Mucosa of descending colon (tissue), 3 donors: ENCODE measurements at regions not wholly inside any gene's neighbourhood (a gene's known extent, or its start where the extent isn't known, plus 50 kb on each side); places are given as distances from the start of the nearest gene placed in this dataset.

Experiments used
- ATAC-seq: fragments of 200-7000 bp; cut with Tn5 transposase; one replicate; pipeline ENCODE4 v1.9.1; 2020; ENCODE audit warnings: mild to moderate bottlenecking, moderate library complexity
- DNase-seq, 3 donors: peaks; one replicate each; pipeline ENCODE4 v3.0.0-alpha.2; 2020
- H3K36me3 ChIP-seq: fragments of 200-600 bp; one replicate; pipeline ENCODE4 v1.8.0; 2021; ENCODE audit warnings: low read depth, mild to moderate bottlenecking
- H3K4me1 ChIP-seq: fragments of 200-600 bp; one replicate; pipeline ENCODE4 v1.8.0; 2021; ENCODE audit warnings: low read depth, mild to moderate bottlenecking
- H3K4me3 ChIP-seq: fragments of 200-600 bp; one replicate; pipeline ENCODE4 v1.8.0; 2021; ENCODE audit warnings: mild to moderate bottlenecking
- H3K9me3 ChIP-seq: fragments of 200-600 bp; one replicate; pipeline ENCODE4 v1.8.0; 2021; ENCODE audit warnings: mild to moderate bottlenecking
- CTCF ChIP-seq: fragments of 200-600 bp; IDR thresholded peaks from one replicate; pipeline ENCODE4 v1.8.0; 2022; ENCODE audit warnings: antibody characterized with exemption, mild to moderate bottlenecking
- intact Hi-C, 2 donors: fragments of 100-400 bp; cut with DNase I in 1 of 2; cut with micrococcal nuclease in 1 of 2; formaldehyde crosslinking; loops; one replicate each; pipeline versions ENCODE4 v1.11.0 to v1.11.1; 2022; cut with DNase I, micrococcal nuclease
- donor health status: DM: no; HTN: no; CAD: no; lungs with moderate emphysema.
- donor health status: DM: no; HTN: no; CAD: no.
- donor health status: DM: no; HTN: yes; CAD: no.

- H3K36me3 ChIP-seq, result no peaks in the 10 kb centered on the region
- H3K9me3 ChIP-seq, result no peaks in the 10 kb centered on the region
- ATAC-seq (no peak), DNase-seq (no peak)
- no peak overlapping the region for H3K4me3 ChIP-seq
- H3K4me1 ChIP-seq, result no peaks in the 10 kb centered on the region
- intact Hi-C loops, result no loop called here
- no peak for TF ChIP-seq CTCF
Measured at GRCh38 chr13:44626176-44626575, 50.0 kb upstream of the TSC22D1 start.
